ENCODE measurements at regions not wholly inside any gene's neighbourhood (a gene's known extent, or its start where the extent isn't known, plus 50 kb on each side); places are given as distances from the start of the nearest gene placed in this dataset.

DNA sequence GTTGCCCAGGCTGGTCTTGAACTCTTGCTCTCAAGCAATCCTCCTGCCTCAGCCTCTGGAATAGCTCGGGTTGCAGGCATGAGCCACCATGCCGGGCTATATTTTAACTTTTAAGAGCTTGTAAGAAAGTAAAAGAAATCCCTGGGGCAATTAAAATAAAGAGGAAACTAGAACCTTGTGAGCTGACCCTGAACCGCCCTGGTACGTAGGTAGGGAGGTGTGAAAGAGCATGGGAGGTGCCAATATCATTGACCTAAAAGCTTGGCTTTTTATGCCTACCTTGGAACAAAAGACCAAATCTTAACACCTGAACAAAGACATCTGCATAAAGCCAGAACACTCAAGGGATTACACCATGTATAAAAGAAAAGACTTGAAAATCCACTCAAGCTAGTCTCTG, 595.1 kb downstream of the SOX6 start:
- TF ChIP-seq, protein P1, sequence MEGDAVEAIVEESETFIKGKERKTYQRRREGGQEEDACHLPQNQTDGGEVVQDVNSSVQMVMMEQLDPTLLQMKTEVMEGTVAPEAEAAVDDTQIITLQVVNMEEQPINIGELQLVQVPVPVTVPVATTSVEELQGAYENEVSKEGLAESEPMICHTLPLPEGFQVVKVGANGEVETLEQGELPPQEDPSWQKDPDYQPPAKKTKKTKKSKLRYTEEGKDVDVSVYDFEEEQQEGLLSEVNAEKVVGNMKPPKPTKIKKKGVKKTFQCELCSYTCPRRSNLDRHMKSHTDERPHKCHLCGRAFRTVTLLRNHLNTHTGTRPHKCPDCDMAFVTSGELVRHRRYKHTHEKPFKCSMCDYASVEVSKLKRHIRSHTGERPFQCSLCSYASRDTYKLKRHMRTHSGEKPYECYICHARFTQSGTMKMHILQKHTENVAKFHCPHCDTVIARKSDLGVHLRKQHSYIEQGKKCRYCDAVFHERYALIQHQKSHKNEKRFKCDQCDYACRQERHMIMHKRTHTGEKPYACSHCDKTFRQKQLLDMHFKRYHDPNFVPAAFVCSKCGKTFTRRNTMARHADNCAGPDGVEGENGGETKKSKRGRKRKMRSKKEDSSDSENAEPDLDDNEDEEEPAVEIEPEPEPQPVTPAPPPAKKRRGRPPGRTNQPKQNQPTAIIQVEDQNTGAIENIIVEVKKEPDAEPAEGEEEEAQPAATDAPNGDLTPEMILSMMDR (IDR thresholded peaks at IDR 0.05; ENCODE audit: unreplicated experiment): no peak
- Mint-ChIP-seq H3K9me3 (ENCODE audit: unreplicated experiment) (no peaks in the 10 kb centered on the region), H3K27ac (ENCODE audit: unreplicated experiment) (no peak overlapping the region), H3K4me1 (ENCODE audit: unreplicated experiment) (peaks cover 8% of the 10 kb centered on the region), H3K36me3 (ENCODE audit: low read depth, unreplicated experiment) (no peaks in the 10 kb centered on the region), H3K4me3 (ENCODE audit: unreplicated experiment) (no peak overlapping the region), H3K27me3 (ENCODE audit: unreplicated experiment) (no peaks in the 10 kb centered on the region)
- DNase-seq (ENCODE audit: low spot score): no peak

GRCh38 chr11:15764326-15764725, 592.0 kb downstream of the SOX6 start:
- H3K27ac Mint-ChIP-seq (ENCODE audit: unreplicated experiment): no peak overlapping the region
- TF ChIP-seq, protein P1 (IDR thresholded peaks at IDR 0.05; ENCODE audit: unreplicated experiment): no peak
- peaks cover 4% of the 10 kb centered on the region for H3K4me1 Mint-ChIP-seq (ENCODE audit: unreplicated experiment)
- DNase-seq (ENCODE audit: low spot score): no peak
- H3K4me3 Mint-ChIP-seq (ENCODE audit: unreplicated experiment): no peak overlapping the region
- no peaks in the 10 kb centered on the region for H3K36me3 Mint-ChIP-seq (ENCODE audit: low read depth, unreplicated experiment)
- H3K27me3 Mint-ChIP-seq (ENCODE audit: unreplicated experiment): no peaks in the 10 kb centered on the region
- no peaks in the 10 kb centered on the region for H3K9me3 Mint-ChIP-seq (ENCODE audit: unreplicated experiment)

GRCh38 chr11:15764948-15765347, 591.4 kb downstream of the SOX6 start:
- Mint-ChIP-seq H3K9me3 (ENCODE audit: unreplicated experiment) (no peaks in the 10 kb centered on the region), H3K36me3 (ENCODE audit: low read depth, unreplicated experiment) (no peaks in the 10 kb centered on the region), H3K27me3 (ENCODE audit: unreplicated experiment) (no peaks in the 10 kb centered on the region), H3K4me1 (ENCODE audit: unreplicated experiment) (peaks cover 4% of the 10 kb centered on the region), H3K4me3 (ENCODE audit: unreplicated experiment) (no peak overlapping the region), H3K27ac (ENCODE audit: unreplicated experiment) (no peak overlapping the region)
- DNase-seq (ENCODE audit: low spot score): no peak
- TF ChIP-seq, protein P1 (IDR thresholded peaks at IDR 0.05; ENCODE audit: unreplicated experiment): no peak

DNA sequence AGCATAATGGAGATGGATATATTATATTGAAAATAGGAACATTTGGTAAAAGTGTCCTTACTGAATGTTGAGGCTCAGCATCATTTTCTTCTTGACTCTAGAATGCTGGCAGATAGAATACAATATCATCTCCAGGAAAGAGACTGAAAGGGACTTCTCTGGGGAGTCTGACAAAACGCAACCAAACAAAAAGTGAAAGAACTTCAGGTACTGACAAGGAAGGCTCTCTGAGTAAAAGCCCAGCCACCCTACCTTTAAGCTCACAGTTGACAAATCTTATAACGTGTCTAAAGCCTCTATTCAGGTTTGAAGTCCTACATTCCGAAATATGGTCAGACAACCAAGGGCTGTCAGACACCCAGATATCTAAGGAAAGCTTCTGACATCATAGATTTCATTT, 590.8 kb downstream of the SOX6 start:
- H3K27ac Mint-ChIP-seq (ENCODE audit: unreplicated experiment): no peak overlapping the region
- TF ChIP-seq, protein P1 (IDR thresholded peaks at IDR 0.05; ENCODE audit: unreplicated experiment): no peak

GRCh38 chr11:15768321-15768720, 588.0 kb downstream of the SOX6 start:
- no peak for DNase-seq (ENCODE audit: low spot score)
- Mint-ChIP-seq H3K9me3 (ENCODE audit: unreplicated experiment) (no peaks in the 10 kb centered on the region), H3K27ac (ENCODE audit: unreplicated experiment) (no peak overlapping the region), H3K36me3 (ENCODE audit: low read depth, unreplicated experiment) (no peaks in the 10 kb centered on the region), H3K4me1 (ENCODE audit: unreplicated experiment) (peaks cover 14% of the 10 kb centered on the region), H3K4me3 (ENCODE audit: unreplicated experiment) (no peak overlapping the region), H3K27me3 (ENCODE audit: unreplicated experiment) (peaks cover 2% of the 10 kb centered on the region)
- TF ChIP-seq, protein P1 (IDR thresholded peaks at IDR 0.05; ENCODE audit: unreplicated experiment): no peak

More for the DNA sequence above, 590.8 kb downstream of the SOX6 start:
- Mint-ChIP-seq H3K9me3 (ENCODE audit: unreplicated experiment) (no peaks in the 10 kb centered on the region), H3K27me3 (ENCODE audit: unreplicated experiment) (no peaks in the 10 kb centered on the region), H3K4me1 (ENCODE audit: unreplicated experiment) (peaks cover 4% of the 10 kb centered on the region), H3K4me3 (ENCODE audit: unreplicated experiment) (no peak overlapping the region), H3K36me3 (ENCODE audit: low read depth, unreplicated experiment) (no peaks in the 10 kb centered on the region)
- DNase-seq (ENCODE audit: low spot score): no peak
